ENCODE measurements at regions not wholly inside any gene's neighbourhood (a gene's known extent, or its start where the extent isn't known, plus 50 kb on each side); places are given as distances from the start of the nearest gene placed in this dataset.

DNA sequence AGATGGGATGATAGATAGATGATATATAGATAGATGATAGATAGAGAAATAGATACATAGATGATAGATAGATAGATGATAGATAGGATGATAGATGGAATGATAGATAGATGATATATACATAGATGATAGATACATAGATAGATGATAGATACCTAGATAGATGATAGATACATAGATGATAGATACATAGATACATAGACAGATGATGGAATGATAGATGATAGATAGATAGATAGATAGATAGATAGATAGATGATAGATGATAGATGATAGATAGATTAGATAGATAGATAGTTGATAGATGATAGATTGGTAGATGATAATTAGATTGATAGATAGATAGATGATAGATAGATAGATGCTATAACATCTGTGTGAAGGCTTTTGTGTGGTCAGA lies 201.7 kb upstream of the RAB4A start:
- H3K27me3 Mint-ChIP-seq (ENCODE audit: insufficient read depth, low read depth, poor library complexity), result peaks cover 3% of the 10 kb centered on the region
- Histone ChIP-seq H4K20me1 (replicated peaks; ENCODE audit: insufficient read depth) (no peaks in the 10 kb centered on the region), H3F3A (replicated peaks; ENCODE audit: low read depth) (no peaks in the 10 kb centered on the region), H3K4me2 (no peak overlapping the region), H3K9me2 (ENCODE audit: insufficient read depth) (peaks cover 3% of the 10 kb centered on the region; the same call in 1 of the 2 replicates), H2AFZ (no peak overlapping the region), H3K4me1 (ENCODE audit: insufficient read depth) (no peaks in the 10 kb centered on the region), H3K27ac (ENCODE audit: low read depth) (no peak overlapping the region), H3K4me3 (no peak overlapping the region), H3K79me2 (replicated peaks; ENCODE audit: insufficient read depth) (no peaks in the 10 kb centered on the region), H3K27me3 (ENCODE audit: insufficient read depth) (no peaks in the 10 kb centered on the region), H3K36me3 (ENCODE audit: insufficient read depth) (no peaks in the 10 kb centered on the region)
- H3K4me3 Mint-ChIP-seq, result no peak overlapping the region
- no peaks in the 10 kb centered on the region; the same call in 2 of the 3 replicates for H3K9me3 Mint-ChIP-seq
- DNase-seq (ENCODE audit: low spot score) (no peak), ATAC-seq (no peak)
- TF ChIP-seq, protein P1, sequence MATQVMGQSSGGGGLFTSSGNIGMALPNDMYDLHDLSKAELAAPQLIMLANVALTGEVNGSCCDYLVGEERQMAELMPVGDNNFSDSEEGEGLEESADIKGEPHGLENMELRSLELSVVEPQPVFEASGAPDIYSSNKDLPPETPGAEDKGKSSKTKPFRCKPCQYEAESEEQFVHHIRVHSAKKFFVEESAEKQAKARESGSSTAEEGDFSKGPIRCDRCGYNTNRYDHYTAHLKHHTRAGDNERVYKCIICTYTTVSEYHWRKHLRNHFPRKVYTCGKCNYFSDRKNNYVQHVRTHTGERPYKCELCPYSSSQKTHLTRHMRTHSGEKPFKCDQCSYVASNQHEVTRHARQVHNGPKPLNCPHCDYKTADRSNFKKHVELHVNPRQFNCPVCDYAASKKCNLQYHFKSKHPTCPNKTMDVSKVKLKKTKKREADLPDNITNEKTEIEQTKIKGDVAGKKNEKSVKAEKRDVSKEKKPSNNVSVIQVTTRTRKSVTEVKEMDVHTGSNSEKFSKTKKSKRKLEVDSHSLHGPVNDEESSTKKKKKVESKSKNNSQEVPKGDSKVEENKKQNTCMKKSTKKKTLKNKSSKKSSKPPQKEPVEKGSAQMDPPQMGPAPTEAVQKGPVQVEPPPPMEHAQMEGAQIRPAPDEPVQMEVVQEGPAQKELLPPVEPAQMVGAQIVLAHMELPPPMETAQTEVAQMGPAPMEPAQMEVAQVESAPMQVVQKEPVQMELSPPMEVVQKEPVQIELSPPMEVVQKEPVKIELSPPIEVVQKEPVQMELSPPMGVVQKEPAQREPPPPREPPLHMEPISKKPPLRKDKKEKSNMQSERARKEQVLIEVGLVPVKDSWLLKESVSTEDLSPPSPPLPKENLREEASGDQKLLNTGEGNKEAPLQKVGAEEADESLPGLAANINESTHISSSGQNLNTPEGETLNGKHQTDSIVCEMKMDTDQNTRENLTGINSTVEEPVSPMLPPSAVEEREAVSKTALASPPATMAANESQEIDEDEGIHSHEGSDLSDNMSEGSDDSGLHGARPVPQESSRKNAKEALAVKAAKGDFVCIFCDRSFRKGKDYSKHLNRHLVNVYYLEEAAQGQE (IDR thresholded peaks at IDR 0.05; ENCODE audit: unreplicated experiment), result no peak
- TF ChIP-seq EZH2phosphoT487 (IDR thresholded peaks at IDR 0.05; ENCODE audit: unreplicated experiment) (no peak), NANOG (IDR thresholded peaks at IDR 0.05; ENCODE audit: borderline replicate concordance) (no peak), ZNF331 (CRISPR knock-in tag; IDR thresholded peaks at IDR 0.05; ENCODE audit: low read depth) (no peak), CREB1 (CRISPR knock-in tag; IDR thresholded peaks at IDR 0.05; ENCODE audit: low read depth) (no peak), STAT1 (IDR thresholded peaks at IDR 0.05; ENCODE audit: unreplicated experiment) (no peak), EZH2 (IDR thresholded peaks at IDR 0.05; ENCODE audit: low read depth, unreplicated experiment) (no peak), ZNF114 (CRISPR knock-in tag; IDR thresholded peaks at IDR 0.05) (no peak), POLR2AphosphoS5 (IDR thresholded peaks at IDR 0.05; ENCODE audit: low read depth) (no peak), JUNB (IDR thresholded peaks at IDR 0.05; ENCODE audit: unreplicated experiment) (no peak)
- TF ChIP-seq, protein P2, sequence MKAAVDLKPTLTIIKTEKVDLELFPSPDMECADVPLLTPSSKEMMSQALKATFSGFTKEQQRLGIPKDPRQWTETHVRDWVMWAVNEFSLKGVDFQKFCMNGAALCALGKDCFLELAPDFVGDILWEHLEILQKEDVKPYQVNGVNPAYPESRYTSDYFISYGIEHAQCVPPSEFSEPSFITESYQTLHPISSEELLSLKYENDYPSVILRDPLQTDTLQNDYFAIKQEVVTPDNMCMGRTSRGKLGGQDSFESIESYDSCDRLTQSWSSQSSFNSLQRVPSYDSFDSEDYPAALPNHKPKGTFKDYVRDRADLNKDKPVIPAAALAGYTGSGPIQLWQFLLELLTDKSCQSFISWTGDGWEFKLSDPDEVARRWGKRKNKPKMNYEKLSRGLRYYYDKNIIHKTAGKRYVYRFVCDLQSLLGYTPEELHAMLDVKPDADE (IDR thresholded peaks at IDR 0.05), result no peak
- TF ChIP-seq, protein P3, sequence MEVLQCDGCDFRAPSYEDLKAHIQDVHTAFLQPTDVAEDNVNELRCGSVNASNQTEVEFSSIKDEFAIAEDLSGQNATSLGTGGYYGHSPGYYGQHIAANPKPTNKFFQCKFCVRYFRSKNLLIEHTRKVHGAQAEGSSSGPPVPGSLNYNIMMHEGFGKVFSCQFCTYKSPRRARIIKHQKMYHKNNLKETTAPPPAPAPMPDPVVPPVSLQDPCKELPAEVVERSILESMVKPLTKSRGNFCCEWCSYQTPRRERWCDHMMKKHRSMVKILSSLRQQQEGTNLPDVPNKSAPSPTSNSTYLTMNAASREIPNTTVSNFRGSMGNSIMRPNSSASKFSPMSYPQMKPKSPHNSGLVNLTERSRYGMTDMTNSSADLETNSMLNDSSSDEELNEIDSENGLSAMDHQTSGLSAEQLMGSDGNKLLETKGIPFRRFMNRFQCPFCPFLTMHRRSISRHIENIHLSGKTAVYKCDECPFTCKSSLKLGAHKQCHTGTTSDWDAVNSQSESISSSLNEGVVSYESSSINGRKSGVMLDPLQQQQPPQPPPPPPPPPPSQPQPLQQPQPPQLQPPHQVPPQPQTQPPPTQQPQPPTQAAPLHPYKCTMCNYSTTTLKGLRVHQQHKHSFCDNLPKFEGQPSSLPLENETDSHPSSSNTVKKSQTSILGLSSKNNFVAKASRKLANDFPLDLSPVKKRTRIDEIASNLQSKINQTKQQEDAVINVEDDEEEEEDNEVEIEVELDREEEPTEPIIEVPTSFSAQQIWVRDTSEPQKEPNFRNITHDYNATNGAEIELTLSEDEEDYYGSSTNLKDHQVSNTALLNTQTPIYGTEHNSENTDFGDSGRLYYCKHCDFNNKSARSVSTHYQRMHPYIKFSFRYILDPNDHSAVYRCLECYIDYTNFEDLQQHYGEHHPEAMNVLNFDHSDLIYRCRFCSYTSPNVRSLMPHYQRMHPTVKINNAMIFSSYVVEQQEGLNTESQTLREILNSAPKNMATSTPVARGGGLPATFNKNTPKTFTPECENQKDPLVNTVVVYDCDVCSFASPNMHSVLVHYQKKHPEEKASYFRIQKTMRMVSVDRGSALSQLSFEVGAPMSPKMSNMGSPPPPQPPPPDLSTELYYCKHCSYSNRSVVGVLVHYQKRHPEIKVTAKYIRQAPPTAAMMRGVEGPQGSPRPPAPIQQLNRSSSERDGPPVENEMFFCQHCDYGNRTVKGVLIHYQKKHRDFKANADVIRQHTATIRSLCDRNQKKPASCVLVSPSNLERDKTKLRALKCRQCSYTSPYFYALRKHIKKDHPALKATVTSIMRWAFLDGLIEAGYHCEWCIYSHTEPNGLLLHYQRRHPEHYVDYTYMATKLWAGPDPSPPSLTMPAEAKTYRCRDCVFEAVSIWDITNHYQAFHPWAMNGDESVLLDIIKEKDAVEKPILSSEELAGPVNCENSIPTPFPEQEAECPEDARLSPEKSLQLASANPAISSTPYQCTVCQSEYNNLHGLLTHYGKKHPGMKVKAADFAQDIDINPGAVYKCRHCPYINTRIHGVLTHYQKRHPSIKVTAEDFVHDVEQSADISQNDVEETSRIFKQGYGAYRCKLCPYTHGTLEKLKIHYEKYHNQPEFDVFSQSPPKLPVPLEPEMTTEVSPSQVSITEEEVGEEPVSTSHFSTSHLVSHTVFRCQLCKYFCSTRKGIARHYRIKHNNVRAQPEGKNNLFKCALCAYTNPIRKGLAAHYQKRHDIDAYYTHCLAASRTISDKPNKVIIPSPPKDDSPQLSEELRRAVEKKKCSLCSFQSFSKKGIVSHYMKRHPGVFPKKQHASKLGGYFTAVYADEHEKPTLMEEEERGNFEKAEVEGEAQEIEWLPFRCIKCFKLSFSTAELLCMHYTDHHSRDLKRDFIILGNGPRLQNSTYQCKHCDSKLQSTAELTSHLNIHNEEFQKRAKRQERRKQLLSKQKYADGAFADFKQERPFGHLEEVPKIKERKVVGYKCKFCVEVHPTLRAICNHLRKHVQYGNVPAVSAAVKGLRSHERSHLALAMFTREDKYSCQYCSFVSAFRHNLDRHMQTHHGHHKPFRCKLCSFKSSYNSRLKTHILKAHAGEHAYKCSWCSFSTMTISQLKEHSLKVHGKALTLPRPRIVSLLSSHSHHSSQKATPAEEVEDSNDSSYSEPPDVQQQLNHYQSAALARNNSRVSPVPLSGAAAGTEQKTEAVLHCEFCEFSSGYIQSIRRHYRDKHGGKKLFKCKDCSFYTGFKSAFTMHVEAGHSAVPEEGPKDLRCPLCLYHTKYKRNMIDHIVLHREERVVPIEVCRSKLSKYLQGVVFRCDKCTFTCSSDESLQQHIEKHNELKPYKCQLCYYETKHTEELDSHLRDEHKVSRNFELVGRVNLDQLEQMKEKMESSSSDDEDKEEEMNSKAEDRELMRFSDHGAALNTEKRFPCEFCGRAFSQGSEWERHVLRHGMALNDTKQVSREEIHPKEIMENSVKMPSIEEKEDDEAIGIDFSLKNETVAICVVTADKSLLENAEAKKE (CRISPR knock-in tag; IDR thresholded peaks at IDR 0.05), result no peak
- TF ChIP-seq, protein P4, sequence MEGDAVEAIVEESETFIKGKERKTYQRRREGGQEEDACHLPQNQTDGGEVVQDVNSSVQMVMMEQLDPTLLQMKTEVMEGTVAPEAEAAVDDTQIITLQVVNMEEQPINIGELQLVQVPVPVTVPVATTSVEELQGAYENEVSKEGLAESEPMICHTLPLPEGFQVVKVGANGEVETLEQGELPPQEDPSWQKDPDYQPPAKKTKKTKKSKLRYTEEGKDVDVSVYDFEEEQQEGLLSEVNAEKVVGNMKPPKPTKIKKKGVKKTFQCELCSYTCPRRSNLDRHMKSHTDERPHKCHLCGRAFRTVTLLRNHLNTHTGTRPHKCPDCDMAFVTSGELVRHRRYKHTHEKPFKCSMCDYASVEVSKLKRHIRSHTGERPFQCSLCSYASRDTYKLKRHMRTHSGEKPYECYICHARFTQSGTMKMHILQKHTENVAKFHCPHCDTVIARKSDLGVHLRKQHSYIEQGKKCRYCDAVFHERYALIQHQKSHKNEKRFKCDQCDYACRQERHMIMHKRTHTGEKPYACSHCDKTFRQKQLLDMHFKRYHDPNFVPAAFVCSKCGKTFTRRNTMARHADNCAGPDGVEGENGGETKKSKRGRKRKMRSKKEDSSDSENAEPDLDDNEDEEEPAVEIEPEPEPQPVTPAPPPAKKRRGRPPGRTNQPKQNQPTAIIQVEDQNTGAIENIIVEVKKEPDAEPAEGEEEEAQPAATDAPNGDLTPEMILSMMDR (conservative IDR thresholded peaks at IDR 0.05; ENCODE audit: low read depth in 2 of 2), result no peak
- no peaks in the 10 kb centered on the region for H3K36me3 Mint-ChIP-seq (ENCODE audit: low read depth)
- H3K4me1 Mint-ChIP-seq, result peaks cover 5% of the 10 kb centered on the region
- no peak overlapping the region for H3K27ac Mint-ChIP-seq

Data from GM23338 (cell line).